ENCODE measurements at regions not wholly inside any gene's neighbourhood (a gene's known extent, or its start where the extent isn't known, plus 50 kb on each side); places are given as distances from the start of the nearest gene placed in this dataset.

- TF ChIP-seq ATF2 (CRISPR knock-in tag; IDR thresholded peaks at IDR 0.05; ENCODE audit: borderline replicate concordance, low read depth) (no peak), RORB (CRISPR knock-in tag; IDR thresholded peaks at IDR 0.05) (no peak), CBFB (CRISPR knock-in tag; IDR thresholded peaks at IDR 0.05; ENCODE audit: low read depth) (no peak), IRF2 (CRISPR knock-in tag; IDR thresholded peaks at IDR 0.05; ENCODE audit: borderline replicate concordance, low read depth) (no peak), E2F4 (CRISPR knock-in tag; IDR thresholded peaks at IDR 0.05; ENCODE audit: borderline replicate concordance, low read depth) (no peak), ARID4B (CRISPR knock-in tag; IDR thresholded peaks at IDR 0.05; ENCODE audit: borderline replicate concordance) (no peak), NR1H2 (CRISPR knock-in tag; IDR thresholded peaks at IDR 0.05) (no peak), ZNF532 (CRISPR knock-in tag; IDR thresholded peaks at IDR 0.05; ENCODE audit: borderline replicate concordance) (no peak)
Observed at GRCh38 chr1:83023212-83023611, 975.7 kb downstream of the TTLL7 start (continued).

- Mint-ChIP-seq H3K27me3 (ENCODE audit: low read depth) (no peaks in the 10 kb centered on the region), H3K9me3 (peaks cover 18% of the 10 kb centered on the region), H3K4me3 (no peak overlapping the region), H3K36me3 (peaks cover 19% of the 10 kb centered on the region), H3K27ac (no peak overlapping the region), H3K4me1 (peaks cover 18% of the 10 kb centered on the region)
- POLR2A ChIA-PET = interaction anchor here (0.6 kb wide), 1 partner anchor 14 kb away, joined by 3 read pairs; no protein-coding TSS in a partner anchor
- CTCF ChIA-PET = no interaction called here
- ATAC-seq (no peak), DNase-seq (ENCODE audit: low spot score) (no peak)
- no peak for TF ChIP-seq ZNF219 (CRISPR knock-in tag; IDR thresholded peaks at IDR 0.05; ENCODE audit: borderline replicate concordance)
- TF ChIP-seq KAT7 (CRISPR knock-in tag; IDR thresholded peaks at IDR 0.05; ENCODE audit: borderline replicate concordance) = no peak
- no peak for TF ChIP-seq MYBL2 (CRISPR knock-in tag; IDR thresholded peaks at IDR 0.05)
- TF ChIP-seq RELA (CRISPR knock-in tag; IDR thresholded peaks at IDR 0.05; ENCODE audit: borderline replicate concordance) = no peak
- TF ChIP-seq USF2 (CRISPR knock-in tag; IDR thresholded peaks at IDR 0.05) = no peak
- no peak for TF ChIP-seq FOXP1 (CRISPR knock-in tag; IDR thresholded peaks at IDR 0.05; ENCODE audit: borderline replicate concordance)
- TF ChIP-seq ZBTB43 (CRISPR knock-in tag; IDR thresholded peaks at IDR 0.05) = no peak
- TF ChIP-seq JUN (CRISPR knock-in tag; IDR thresholded peaks at IDR 0.05) = no peak
- TF ChIP-seq ELF4 (CRISPR knock-in tag; IDR thresholded peaks at IDR 0.05; ENCODE audit: low read depth) = no peak
- TF ChIP-seq ZNF512 (CRISPR knock-in tag; IDR thresholded peaks at IDR 0.05; ENCODE audit: borderline replicate concordance) = no peak
- no peak for TF ChIP-seq ETV6 (CRISPR knock-in tag; IDR thresholded peaks at IDR 0.05)
- no peak for TF ChIP-seq CREM (CRISPR knock-in tag; IDR thresholded peaks at IDR 0.05)
- no peak for TF ChIP-seq CREB1 (CRISPR knock-in tag; IDR thresholded peaks at IDR 0.05)
- no peak for TF ChIP-seq JAZF1 (CRISPR knock-in tag; IDR thresholded peaks at IDR 0.05)
Observed at GRCh38 chr1:83022206-83022605, 976.7 kb downstream of the TTLL7 start.
